ENCODE measurements at regions not wholly inside any gene's neighbourhood (a gene's known extent, or its start where the extent isn't known, plus 50 kb on each side); places are given as distances from the start of the nearest gene placed in this dataset.

GRCh38 chr7:35518767-35519166 is 176.2 kb downstream of the HERPUD2 start:
- TF ChIP-seq, protein P1, sequence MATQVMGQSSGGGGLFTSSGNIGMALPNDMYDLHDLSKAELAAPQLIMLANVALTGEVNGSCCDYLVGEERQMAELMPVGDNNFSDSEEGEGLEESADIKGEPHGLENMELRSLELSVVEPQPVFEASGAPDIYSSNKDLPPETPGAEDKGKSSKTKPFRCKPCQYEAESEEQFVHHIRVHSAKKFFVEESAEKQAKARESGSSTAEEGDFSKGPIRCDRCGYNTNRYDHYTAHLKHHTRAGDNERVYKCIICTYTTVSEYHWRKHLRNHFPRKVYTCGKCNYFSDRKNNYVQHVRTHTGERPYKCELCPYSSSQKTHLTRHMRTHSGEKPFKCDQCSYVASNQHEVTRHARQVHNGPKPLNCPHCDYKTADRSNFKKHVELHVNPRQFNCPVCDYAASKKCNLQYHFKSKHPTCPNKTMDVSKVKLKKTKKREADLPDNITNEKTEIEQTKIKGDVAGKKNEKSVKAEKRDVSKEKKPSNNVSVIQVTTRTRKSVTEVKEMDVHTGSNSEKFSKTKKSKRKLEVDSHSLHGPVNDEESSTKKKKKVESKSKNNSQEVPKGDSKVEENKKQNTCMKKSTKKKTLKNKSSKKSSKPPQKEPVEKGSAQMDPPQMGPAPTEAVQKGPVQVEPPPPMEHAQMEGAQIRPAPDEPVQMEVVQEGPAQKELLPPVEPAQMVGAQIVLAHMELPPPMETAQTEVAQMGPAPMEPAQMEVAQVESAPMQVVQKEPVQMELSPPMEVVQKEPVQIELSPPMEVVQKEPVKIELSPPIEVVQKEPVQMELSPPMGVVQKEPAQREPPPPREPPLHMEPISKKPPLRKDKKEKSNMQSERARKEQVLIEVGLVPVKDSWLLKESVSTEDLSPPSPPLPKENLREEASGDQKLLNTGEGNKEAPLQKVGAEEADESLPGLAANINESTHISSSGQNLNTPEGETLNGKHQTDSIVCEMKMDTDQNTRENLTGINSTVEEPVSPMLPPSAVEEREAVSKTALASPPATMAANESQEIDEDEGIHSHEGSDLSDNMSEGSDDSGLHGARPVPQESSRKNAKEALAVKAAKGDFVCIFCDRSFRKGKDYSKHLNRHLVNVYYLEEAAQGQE (IDR thresholded peaks at IDR 0.05; ENCODE audit: low read depth): no peak
- no peak for TF ChIP-seq YY1 (IDR thresholded peaks at IDR 0.05; ENCODE audit: low read depth)
- no peak for TF ChIP-seq EP300 (IDR thresholded peaks at IDR 0.05; ENCODE audit: borderline replicate concordance)
- no peak for TF ChIP-seq MAX (IDR thresholded peaks at IDR 0.05)
- no peak for TF ChIP-seq ZBTB7A (IDR thresholded peaks at IDR 0.05; ENCODE audit: low read depth)
- no peak for TF ChIP-seq FOXM1 (IDR thresholded peaks at IDR 0.05; ENCODE audit: borderline replicate concordance, low read depth)
- TF ChIP-seq NFIC (IDR thresholded peaks at IDR 0.05): no peak
- no peak for TF ChIP-seq RAD21 (IDR thresholded peaks at IDR 0.05; ENCODE audit: low read depth)
- no peak for TF ChIP-seq TEAD4 (IDR thresholded peaks at IDR 0.05)
- TF ChIP-seq TCF12 (IDR thresholded peaks at IDR 0.05; ENCODE audit: low read depth): no peak
- TF ChIP-seq TAF1 (IDR thresholded peaks at IDR 0.05; ENCODE audit: low read depth): no peak
- TF ChIP-seq USF1 (IDR thresholded peaks at IDR 0.05): no peak
